Ramos (cell line): ENCODE measurements at regions not wholly inside any gene's neighbourhood (a gene's known extent, or its start where the extent isn't known, plus 50 kb on each side); places are given as distances from the start of the nearest gene placed in this dataset.

Experiments used
- in situ Hi-C: fragments of 300-500 bp; cut with MboI; formaldehyde crosslinking; loops from one replicate; pipeline ENCODE4 v1.14.3; 2022; ENCODE audit warnings: low sequenced_read_pairs; ENCODE audit not compliant: unreplicated experiment

DNA sequence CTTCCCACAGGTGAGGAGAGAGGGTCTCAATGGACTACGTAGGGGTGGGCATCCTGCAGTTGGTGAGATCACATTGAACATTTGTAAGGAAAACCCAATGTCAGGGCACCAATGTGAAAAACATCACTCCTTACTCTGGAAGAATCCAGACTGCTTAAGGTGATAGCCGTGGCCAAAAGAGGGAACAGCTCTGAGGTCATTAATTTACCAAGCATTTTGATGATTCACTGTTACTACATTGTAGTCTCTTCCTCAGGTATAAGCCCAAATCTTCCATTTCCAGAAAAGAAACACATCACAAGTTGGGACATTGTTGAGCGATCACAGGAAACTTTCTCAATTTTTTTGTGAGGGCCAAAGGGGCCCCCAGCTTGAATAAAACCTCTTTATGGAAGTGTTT, 61.1 kb upstream of the SPTLC3 start:
- in situ Hi-C loops, result no loop called here

DNA sequence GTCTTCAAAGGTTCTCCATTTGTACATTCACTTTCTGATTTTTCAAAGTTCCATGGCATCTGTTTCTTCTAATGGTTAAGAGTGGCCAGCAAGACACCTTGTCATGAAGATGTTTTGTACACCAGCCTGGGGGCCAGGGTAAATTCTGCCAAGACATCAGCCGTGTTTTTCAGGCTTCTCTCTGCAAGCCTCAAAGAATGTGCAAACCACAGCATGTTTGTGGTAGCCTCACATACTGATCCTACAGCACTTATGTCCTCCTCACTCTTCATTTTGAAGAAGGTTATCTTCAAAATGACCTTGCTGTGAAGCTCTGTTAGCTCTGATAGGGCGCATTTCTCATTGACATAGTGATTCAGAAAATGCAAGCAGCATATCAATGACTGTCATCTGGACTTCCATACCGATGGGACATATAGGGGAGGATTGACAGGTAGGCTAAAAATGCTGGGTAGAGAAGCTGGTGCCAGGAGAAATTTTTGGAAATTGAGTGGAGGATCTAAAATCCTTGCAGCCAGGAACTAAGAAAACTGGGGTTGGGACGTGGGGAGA, 59.3 kb upstream of the SPTLC3 start:
- in situ Hi-C loops, result no loop called here

GRCh38 chr20:12954254-12954653, 54.5 kb upstream of the SPTLC3 start:
- in situ Hi-C loops, result loop anchor here (10.0 kb wide), 1 partner anchor 61 kb away; no protein-coding TSS in a partner anchor

DNA sequence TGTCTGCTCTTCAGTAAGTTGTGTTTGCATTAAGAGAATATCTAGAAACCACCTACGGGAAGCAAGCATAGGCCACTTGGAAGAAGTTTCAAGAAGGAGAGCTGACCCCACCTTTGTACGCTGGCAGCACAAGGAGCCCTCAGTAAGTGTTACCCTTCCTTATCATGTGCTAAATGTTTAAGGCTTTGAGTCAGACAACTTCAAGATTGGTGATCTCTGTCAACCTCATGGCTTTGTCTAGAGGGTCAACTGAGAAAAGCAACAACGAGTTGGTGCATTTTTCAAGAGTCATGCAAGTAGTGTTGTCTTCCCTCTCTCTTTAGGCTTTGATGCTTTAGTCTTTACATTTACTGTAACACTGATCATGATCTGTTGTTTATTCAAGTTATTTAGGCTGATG, 53.2 kb upstream of the SPTLC3 start:
- in situ Hi-C loops, result loop anchor here (10.0 kb wide), 1 partner anchor 59 kb away; no protein-coding TSS in a partner anchor

DNA sequence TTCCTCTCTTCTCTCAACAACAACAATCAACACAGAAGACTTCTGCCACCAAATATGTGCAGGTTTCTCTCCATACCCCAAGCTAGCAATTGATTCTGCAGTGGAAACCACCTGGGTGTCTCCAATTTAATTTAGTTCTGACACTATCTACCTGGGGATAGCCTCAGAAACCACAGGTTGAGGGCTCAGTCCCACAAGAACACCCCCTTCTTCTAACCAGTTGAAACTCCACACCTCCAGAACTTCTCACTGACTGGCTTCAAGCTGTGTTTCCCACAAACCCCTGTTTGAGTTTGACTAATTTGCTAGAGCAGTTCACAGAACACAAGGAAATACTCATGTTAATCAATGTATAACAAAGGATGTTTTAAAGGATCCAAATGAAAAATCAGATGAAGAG, 52.5 kb upstream of the SPTLC3 start:
- in situ Hi-C loops, result loop anchor here (10.0 kb wide), 1 partner anchor 58 kb away; no protein-coding TSS in a partner anchor

GRCh38 chr20:12957968-12958367, 50.8 kb upstream of the SPTLC3 start:
- in situ Hi-C loops, result loop anchor here (10.0 kb wide), 1 partner anchor 57 kb away; no protein-coding TSS in a partner anchor
